Gastrocnemius medialis (tissue), 4 donors: ENCODE measurements at regions not wholly inside any gene's neighbourhood (a gene's known extent, or its start where the extent isn't known, plus 50 kb on each side); places are given as distances from the start of the nearest gene placed in this dataset.

Experiments
- CTCF ChIP-seq, 5 experiments: fragments of 450-650 bp in 3 of 5; fragments of 200-600 bp in 2 of 5; sonication (generic) in 2 of 5; IDR thresholded peaks in 4 of 5; conservative IDR thresholded peaks in 1 of 5; 1 replicate in 4 of 5; 2 replicates in 1 of 5; pipeline ENCODE4 v1.5.1; 2016 to 2019; ENCODE audit warnings: antibody characterized with exemption in 5 of 5, mild to moderate bottlenecking in 3 of 5, moderate library complexity in 3 of 5
- POLR2A ChIP-seq, 2 donors: fragments of 450-650 bp; IDR thresholded peaks; one replicate each; pipeline ENCODE4 v1.6.1; 2017; ENCODE audit warnings: antibody characterized with exemption in 2 of 2, mild to moderate bottlenecking in 2 of 2, moderate library complexity in 2 of 2

GRCh38 chr12:33770652-33771051 lies 251.6 kb upstream of the ALG10 start:
- TF ChIP-seq CTCF (IDR thresholded peaks at IDR 0.05 in 4 of 5, conservative IDR thresholded peaks at IDR 0.05 in 1 of 5) (no peak), POLR2A (IDR thresholded peaks at IDR 0.05) (no peak)
